HepG2 (cell line): ENCODE measurements at regions not wholly inside any gene's neighbourhood (a gene's known extent, or its start where the extent isn't known, plus 50 kb on each side); places are given as distances from the start of the nearest gene placed in this dataset.
A peak's percentile ranks its signal among the peaks of the same experiment; 100 is the strongest.

ENCODE experiments used
- ATAC-seq: fragments of 200-7000 bp; cut with Tn5 transposase; 3 replicates; pipeline ENCODE4 v1.9.1; 2020; ENCODE audit warnings: mild to moderate bottlenecking, moderate library complexity
- BruUV-seq: library from RNA; stranded (reverse); fragments of 400-500 nt; replicated peaks from 2 replicates; lab custom pipeline; 2021; lab: Mats Ljungman, UMichigan
- CTCF ChIA-PET: fragments of 300-600 bp; formaldehyde crosslinking; extraction: SDS; loops from one replicate; lab custom pipeline; 2021; ENCODE audit warnings: low total read pairs, inconsistent platforms, low intra/inter-chr PET ratio; lab: Yijun Ruan, JAX
- POLR2A ChIA-PET: fragments of 350-600 bp; sonication (Branson Sonifier 250); formaldehyde crosslinking; loops from one replicate; lab custom pipeline; 2020; ENCODE audit warnings: antibody characterized with exemption, inconsistent platforms; lab: Yijun Ruan, JAX
- DNase-seq: peaks from one replicate; pipeline ENCODE4 v3.0.0-alpha.2; 2015; ENCODE audit warnings: low spot score
- FAIRE-seq: peaks from 3 replicates; lab custom pipeline; 2011; peaks lifted over from hg19 to GRCh38; lab: Jason Lieb, UNC
- H2AFZ ChIP-seq: one replicate; pipeline ENCODE4 v1.6.1; 2011; ENCODE audit warnings: low read length, inconsistent platforms
- H3K27ac ChIP-seq: fragments of 300-600 bp; 3 replicates; pipeline ENCODE4 v1.8.0; 2011; ENCODE audit warnings: mixed run types, mild to moderate bottlenecking, mixed read lengths, low read length, inconsistent platforms; ENCODE audit not compliant: insufficient read depth; ENCODE audit errors: extremely low read length
- H3K27me3 ChIP-seq, 2 experiments: fragments of 200-600 bp in 1 of 2; 2 replicates in 1 of 2; 3 replicates in 1 of 2; pipeline versions ENCODE4 v1.6.0 to v1.8.0; 2011; ENCODE audit warnings: low read length in 2 of 2, mild to moderate bottlenecking in 2 of 2, moderate library complexity in 2 of 2, inconsistent platforms in 1 of 2; ENCODE audit not compliant: insufficient read depth in 2 of 2, control insufficient read depth in 1 of 2
- H3K36me3 ChIP-seq, 2 experiments: fragments of 200-600 bp in 1 of 2; replicated peaks in 1 of 2; 2 replicates in 1 of 2; 3 replicates in 1 of 2; pipeline versions ENCODE4 v1.5.1 to v1.8.0; 2011; ENCODE audit warnings: low read length in 2 of 2, inconsistent platforms in 1 of 2; ENCODE audit not compliant: insufficient read depth in 2 of 2, control insufficient read depth in 1 of 2
- H3K4me1 ChIP-seq: 2 replicates; pipeline ENCODE4 v1.5.1; 2012; ENCODE audit warnings: low read length, inconsistent platforms; ENCODE audit not compliant: insufficient read depth
- H3K4me2 ChIP-seq: 2 replicates; pipeline ENCODE4 v1.6.0; 2011; ENCODE audit warnings: low read depth, low read length, inconsistent platforms
- H3K4me3 ChIP-seq, 3 experiments: fragments of 200-600 bp in 1 of 3; sonication (generic), shearing (Covaris generic) in 1 of 3; replicated peaks in 1 of 3; 2 replicates each; pipeline ENCODE4 v1.5.1; 2011 to 2016; ENCODE audit warnings: low read length in 3 of 3, inconsistent platforms in 2 of 3, low read depth in 2 of 3, mild to moderate bottlenecking in 2 of 3, control low read depth in 1 of 3, mixed read lengths in 1 of 3; ENCODE audit not compliant: insufficient read depth in 1 of 3
- H3K79me2 ChIP-seq: one replicate; pipeline ENCODE4 v1.6.1; 2011; ENCODE audit warnings: low read length, inconsistent platforms; ENCODE audit not compliant: insufficient read depth
- H3K9ac ChIP-seq: 2 replicates; pipeline ENCODE4 v1.6.0; 2011; ENCODE audit warnings: mild to moderate bottlenecking, low read depth, low read length, inconsistent platforms; ENCODE audit not compliant: insufficient read depth
- H3K9me3 ChIP-seq: 2 replicates; pipeline ENCODE4 v1.5.1; 2012; ENCODE audit warnings: mild to moderate bottlenecking, low read length
- H4K20me1 ChIP-seq: 2 replicates; pipeline ENCODE4 v1.6.0; 2011; ENCODE audit warnings: inconsistent platforms, mild to moderate bottlenecking, low read length, moderate library complexity; ENCODE audit not compliant: insufficient read depth
- FIP1L1 ChIP-seq: fragments of 200-400 bp; formaldehyde crosslinking; IDR thresholded peaks from 2 replicates; pipeline ENCODE4 v1.6.1; 2018; ENCODE audit warnings: low read depth, mild to moderate bottlenecking, low read length, moderate library complexity, borderline replicate concordance; ENCODE audit not compliant: insufficient read depth
- RFX1 ChIP-seq: fragments of 450-650 bp; IDR thresholded peaks from 2 replicates; pipeline ENCODE4 v1.6.1; 2017
- TCF12 ChIP-seq, 2 experiments: fragments of 450-650 bp in 1 of 2; sonication (generic) in 1 of 2; formaldehyde crosslinking in 1 of 2; IDR thresholded peaks; 2 replicates each; pipeline versions ENCODE4 v1.6.1 to v1.8.0; 2017 to 2022; ENCODE audit warnings: antibody characterized with exemption in 1 of 2, mild to moderate bottlenecking in 1 of 2, missing genetic modification reagents in 1 of 2, moderate library complexity in 1 of 2
- TEAD2 ChIP-seq: sonication (generic); formaldehyde crosslinking; IDR thresholded peaks from 2 replicates; pipeline ENCODE4 v1.9.0; 2021; ENCODE audit warnings: missing genetic modification reagents
- ZNF501 ChIP-seq: sonication (generic); formaldehyde crosslinking; IDR thresholded peaks from 2 replicates; pipeline ENCODE4 v1.5.1; 2020; ENCODE audit warnings: mild to moderate bottlenecking, moderate library complexity, missing genetic modification reagents
- ZNF768 ChIP-seq: sonication (generic); formaldehyde crosslinking; IDR thresholded peaks from 2 replicates; pipeline ENCODE4 v1.4.0; 2020; ENCODE audit warnings: missing genetic modification reagents
- WGBS: methylation state at CpG from one replicate; pipeline ENCODE4 v1.1.6; 2017; ENCODE audit warnings: low lambda C conversion rate; 5-methylcytosine and 5-hydroxymethylcytosine counted together
- in situ Hi-C: cut with HindIII; loops from 2 replicates; pipeline ENCODE4 v1.10.0; 2017; ENCODE audit warnings: low pct_unique_long_range_greater_than_20kb; ENCODE audit not compliant: extremely low pct_ligation_motif_present
- intact Hi-C: fragments of 100-400 bp; cut with micrococcal nuclease; formaldehyde crosslinking; loops from one replicate; pipeline ENCODE4 v1.10.0; 2022; ENCODE audit not compliant: unreplicated experiment
- TF ChIP-seq, protein P1 (sequence below): sonication (generic); formaldehyde crosslinking; IDR thresholded peaks from 2 replicates; pipeline ENCODE4 v1.8.1; 2023; ENCODE audit warnings: mild to moderate bottlenecking, missing genetic modification reagents, borderline replicate concordance
- TF ChIP-seq, protein P2 (sequence below): sonication (generic); formaldehyde crosslinking; IDR thresholded peaks from 2 replicates; pipeline ENCODE4 v1.5.1; 2020; ENCODE audit warnings: mild to moderate bottlenecking, missing genetic modification reagents, moderate library complexity
- TF ChIP-seq, protein P3 (sequence below): sonication (generic); formaldehyde crosslinking; IDR thresholded peaks from 2 replicates; pipeline ENCODE4 v1.4.0; 2020; ENCODE audit warnings: missing genetic modification reagents

DNA sequence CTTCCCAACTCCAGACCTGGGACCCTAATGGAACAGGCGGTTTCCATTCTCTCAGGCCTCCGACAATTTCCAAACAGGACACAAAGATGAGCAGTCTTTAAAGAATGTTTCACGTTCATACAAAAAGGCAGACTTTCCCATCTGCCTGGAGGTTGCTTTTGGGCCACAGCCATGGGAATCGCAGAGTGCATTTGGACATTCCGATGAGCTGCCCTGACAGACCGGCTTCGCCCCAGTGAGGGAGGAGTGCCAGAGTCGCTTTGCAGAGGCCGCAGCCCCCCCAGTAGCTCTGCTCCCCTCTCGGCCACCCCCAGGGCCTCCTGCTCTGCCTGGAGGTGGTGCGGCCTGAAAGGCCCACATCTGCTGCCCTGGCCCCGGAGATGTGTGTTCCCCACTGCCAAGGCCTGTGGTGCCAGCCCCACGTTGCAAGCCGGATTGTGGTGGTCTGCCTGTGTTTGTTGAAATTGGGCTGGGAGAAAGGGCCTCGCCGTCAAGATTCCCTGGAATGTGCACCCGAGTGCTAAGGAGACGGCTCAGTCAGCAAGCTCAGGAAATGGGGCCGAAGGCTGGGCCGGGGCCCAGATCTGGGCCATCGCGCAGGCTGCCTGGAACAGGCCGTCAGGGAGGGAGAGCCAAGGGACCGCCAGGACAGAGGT, 89.8 kb downstream of the C16orf95 start:
- no peak overlapping the region for H2AFZ ChIP-seq
- no peak overlapping the region for H3K27ac ChIP-seq
- in situ Hi-C loops, result no loop called here
- H3K9me3 ChIP-seq, result no peaks in the 10 kb centered on the region
- peaks cover 10% of the 10 kb centered on the region for H3K4me1 ChIP-seq
- H3K79me2 ChIP-seq, result no peaks in the 10 kb centered on the region
- DNase-seq (no peak), ATAC-seq (peak; percentile 40), FAIRE-seq (peak; percentile 56)
- H3K27me3 ChIP-seq, result no peaks in the 10 kb centered on the region; a peak in 1 of 5 replicates
- H3K4me2 ChIP-seq, result no peak overlapping the region
- H3K4me3 ChIP-seq, result no peak overlapping the region
- H3K36me3 ChIP-seq, result no peaks in the 10 kb centered on the region
- no TSS peak for BruUV-seq
- ChIA-PET POLR2A (no interaction called here), CTCF (no interaction called here)
- WGBS, result 62% methylated on average over 20 of the region's 24 CpGs
- no peaks in the 10 kb centered on the region for H4K20me1 ChIP-seq
- intact Hi-C loops, result no loop called here
- TF ChIP-seq ZNF501 (CRISPR knock-in tag) (0 out of 2 replicates have a peak, but pooled peaks have one; percentile 16), TEAD2 (CRISPR knock-in tag) (no peak), ZNF768 (peak; percentile 18; the same call in 1 of the 2 replicates), RFX1 (no peak), TCF12 (IDR thresholded peaks at IDR 0.05) (no peak), TCF12 (CRISPR knock-in tag; IDR thresholded peaks at IDR 0.05) (no peak), FIP1L1 (no peak)
- TF ChIP-seq, protein P1, sequence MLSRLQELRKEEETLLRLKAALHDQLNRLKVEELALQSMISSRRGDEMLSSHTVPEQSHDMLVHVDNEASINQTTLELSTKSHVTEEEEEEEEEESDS (CRISPR knock-in tag), result no peak
- TF ChIP-seq, protein P2, sequence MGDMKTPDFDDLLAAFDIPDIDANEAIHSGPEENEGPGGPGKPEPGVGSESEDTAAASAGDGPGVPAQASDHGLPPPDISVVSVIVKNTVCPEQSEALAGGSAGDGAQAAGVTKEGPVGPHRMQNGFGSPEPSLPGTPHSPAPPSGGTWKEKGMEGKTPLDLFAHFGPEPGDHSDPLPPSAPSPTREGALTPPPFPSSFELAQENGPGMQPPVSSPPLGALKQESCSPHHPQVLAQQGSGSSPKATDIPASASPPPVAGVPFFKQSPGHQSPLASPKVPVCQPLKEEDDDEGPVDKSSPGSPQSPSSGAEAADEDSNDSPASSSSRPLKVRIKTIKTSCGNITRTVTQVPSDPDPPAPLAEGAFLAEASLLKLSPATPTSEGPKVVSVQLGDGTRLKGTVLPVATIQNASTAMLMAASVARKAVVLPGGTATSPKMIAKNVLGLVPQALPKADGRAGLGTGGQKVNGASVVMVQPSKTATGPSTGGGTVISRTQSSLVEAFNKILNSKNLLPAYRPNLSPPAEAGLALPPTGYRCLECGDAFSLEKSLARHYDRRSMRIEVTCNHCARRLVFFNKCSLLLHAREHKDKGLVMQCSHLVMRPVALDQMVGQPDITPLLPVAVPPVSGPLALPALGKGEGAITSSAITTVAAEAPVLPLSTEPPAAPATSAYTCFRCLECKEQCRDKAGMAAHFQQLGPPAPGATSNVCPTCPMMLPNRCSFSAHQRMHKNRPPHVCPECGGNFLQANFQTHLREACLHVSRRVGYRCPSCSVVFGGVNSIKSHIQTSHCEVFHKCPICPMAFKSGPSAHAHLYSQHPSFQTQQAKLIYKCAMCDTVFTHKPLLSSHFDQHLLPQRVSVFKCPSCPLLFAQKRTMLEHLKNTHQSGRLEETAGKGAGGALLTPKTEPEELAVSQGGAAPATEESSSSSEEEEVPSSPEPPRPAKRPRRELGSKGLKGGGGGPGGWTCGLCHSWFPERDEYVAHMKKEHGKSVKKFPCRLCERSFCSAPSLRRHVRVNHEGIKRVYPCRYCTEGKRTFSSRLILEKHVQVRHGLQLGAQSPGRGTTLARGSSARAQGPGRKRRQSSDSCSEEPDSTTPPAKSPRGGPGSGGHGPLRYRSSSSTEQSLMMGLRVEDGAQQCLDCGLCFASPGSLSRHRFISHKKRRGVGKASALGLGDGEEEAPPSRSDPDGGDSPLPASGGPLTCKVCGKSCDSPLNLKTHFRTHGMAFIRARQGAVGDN (CRISPR knock-in tag), result peak; percentile 22; the same call in 1 of the 2 replicates
- TF ChIP-seq, protein P3, sequence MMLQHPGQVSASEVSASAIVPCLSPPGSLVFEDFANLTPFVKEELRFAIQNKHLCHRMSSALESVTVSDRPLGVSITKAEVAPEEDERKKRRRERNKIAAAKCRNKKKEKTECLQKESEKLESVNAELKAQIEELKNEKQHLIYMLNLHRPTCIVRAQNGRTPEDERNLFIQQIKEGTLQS, result no peak
- H3K9ac ChIP-seq, result no peak overlapping the region
